IPS-18c (cell line): ENCODE measurements at regions not wholly inside any gene's neighbourhood (a gene's known extent, or its start where the extent isn't known, plus 50 kb on each side); places are given as distances from the start of the nearest gene placed in this dataset.
"Not testable (repeated sequence)": the region's sequence is repeated elsewhere in the genome, so short reads cannot be mapped to it uniquely, and the experiment has no call there.

Source experiments
- H3K4me3 ChIP-seq: 2 replicates; pipeline ENCODE4 v1.7.0; 2013; ENCODE audit warnings: low read depth, mild to moderate bottlenecking, low read length, moderate library complexity; ENCODE audit not compliant: insufficient read depth
- H3K9me3 ChIP-seq: one replicate; pipeline ENCODE4 v1.6.1; 2013; ENCODE audit warnings: mild to moderate bottlenecking, low read length, moderate library complexity; ENCODE audit not compliant: control insufficient read depth, insufficient read depth

GRCh38 chr13:109412283-109412901 lies 374.0 kb downstream of the IRS2 start:
- no peaks in the 10 kb centered on the region for H3K9me3 ChIP-seq
- no peak overlapping the region for H3K4me3 ChIP-seq

- H3K4me3 ChIP-seq, result no peak overlapping the region
- H3K9me3 ChIP-seq, result no peaks in the 10 kb centered on the region
Observed at GRCh38 chr13:109410868-109411267, 375.5 kb downstream of the IRS2 start.

- H3K4me3 ChIP-seq, result no peak overlapping the region
- H3K9me3 ChIP-seq, result peaks cover 3% of the 10 kb centered on the region
Observed at GRCh38 chr13:109408591-109409382, 377.6 kb downstream of the IRS2 start.

GRCh38 chr13:109406376-109406992 lies 379.9 kb downstream of the IRS2 start:
- H3K4me3 ChIP-seq, result no peak overlapping the region
- peaks cover 7% of the 10 kb centered on the region for H3K9me3 ChIP-seq

GRCh38 chr13:109403012-109403421 lies 383.4 kb downstream of the IRS2 start:
- H3K9me3 ChIP-seq, result peaks cover 9% of the 10 kb centered on the region
- no peak overlapping the region for H3K4me3 ChIP-seq

- H3K9me3 ChIP-seq, result peaks cover 9% of the 10 kb centered on the region
Observed at GRCh38 chr13:109401891-109402290, 384.5 kb downstream of the IRS2 start.

DNA sequence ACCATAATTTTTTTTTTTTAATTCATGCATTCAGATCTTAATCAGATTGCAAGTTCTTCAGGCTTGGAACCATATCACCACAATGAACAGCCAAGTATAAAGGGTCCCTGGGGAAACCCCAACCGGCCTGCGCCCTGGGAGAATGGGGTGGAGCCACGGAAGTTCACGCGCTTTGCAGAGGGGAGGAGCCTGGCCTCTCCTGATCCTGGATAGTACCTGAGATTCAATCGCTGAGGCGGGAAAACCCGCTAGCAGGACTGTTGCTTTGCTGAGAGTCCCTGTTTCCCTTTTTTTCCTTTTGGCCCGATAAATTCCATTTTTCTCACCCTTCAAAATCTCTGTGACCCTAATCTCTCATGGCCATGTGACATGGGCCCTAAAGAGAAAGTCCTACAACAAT lies 385.1 kb downstream of the IRS2 start:
- peaks cover 9% of the 10 kb centered on the region for H3K9me3 ChIP-seq
- no peak overlapping the region for H3K4me3 ChIP-seq

More at GRCh38 chr13:109401891-109402290, 384.5 kb downstream of the IRS2 start:
- no peak overlapping the region for H3K4me3 ChIP-seq

- H3K4me3 ChIP-seq, result no peak overlapping the region
Observed at GRCh38 chr13:109400624-109401257, 385.6 kb downstream of the IRS2 start.

DNA sequence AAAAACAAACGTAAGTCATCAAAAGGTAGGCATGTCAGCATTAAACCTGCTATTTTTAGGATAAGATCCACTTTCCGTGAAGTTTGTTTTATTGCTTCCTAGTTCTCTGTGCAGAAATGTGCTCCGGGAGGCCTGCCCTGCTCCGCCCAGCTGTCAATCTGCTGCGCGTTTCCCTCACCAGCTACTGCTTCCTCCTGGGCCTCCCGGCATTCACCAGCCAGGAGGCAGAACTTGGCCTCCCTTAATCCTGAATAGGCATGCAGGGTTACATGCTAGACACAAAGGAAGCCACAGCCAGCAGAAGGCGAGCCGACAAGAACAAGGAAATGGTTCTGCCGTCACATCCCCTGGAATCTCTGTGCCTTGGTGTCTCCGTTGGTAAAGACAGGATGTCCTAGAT lies 386.2 kb downstream of the IRS2 start:
- H3K4me3 ChIP-seq, result no peak overlapping the region

More at GRCh38 chr13:109400624-109401257, 385.6 kb downstream of the IRS2 start:
- H3K9me3 ChIP-seq, result peaks cover 9% of the 10 kb centered on the region

DNA sequence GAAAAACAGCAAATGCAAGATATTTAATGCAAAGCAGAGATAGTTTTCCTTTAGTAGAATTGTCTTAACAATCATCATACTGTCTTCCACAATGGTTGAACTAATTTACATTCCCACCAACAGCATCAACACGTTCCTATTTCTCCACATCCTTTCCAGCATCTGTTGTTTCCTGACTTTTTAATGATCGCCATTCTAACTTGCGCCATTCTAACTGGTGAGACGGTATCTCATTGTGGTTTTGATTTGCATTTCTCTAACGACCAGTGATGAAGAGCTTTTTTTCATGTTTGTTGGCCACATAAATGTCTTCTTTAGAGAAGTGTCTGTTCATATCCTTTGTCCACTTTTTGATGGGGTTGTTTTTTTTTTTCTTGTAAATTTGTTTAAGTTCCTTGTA lies 388.3 kb downstream of the IRS2 start:
- not testable (repeated sequence) for H3K4me3 ChIP-seq, H3K9me3 ChIP-seq

More for the DNA sequence above, 386.2 kb downstream of the IRS2 start:
- H3K9me3 ChIP-seq, result peaks cover 9% of the 10 kb centered on the region

DNA sequence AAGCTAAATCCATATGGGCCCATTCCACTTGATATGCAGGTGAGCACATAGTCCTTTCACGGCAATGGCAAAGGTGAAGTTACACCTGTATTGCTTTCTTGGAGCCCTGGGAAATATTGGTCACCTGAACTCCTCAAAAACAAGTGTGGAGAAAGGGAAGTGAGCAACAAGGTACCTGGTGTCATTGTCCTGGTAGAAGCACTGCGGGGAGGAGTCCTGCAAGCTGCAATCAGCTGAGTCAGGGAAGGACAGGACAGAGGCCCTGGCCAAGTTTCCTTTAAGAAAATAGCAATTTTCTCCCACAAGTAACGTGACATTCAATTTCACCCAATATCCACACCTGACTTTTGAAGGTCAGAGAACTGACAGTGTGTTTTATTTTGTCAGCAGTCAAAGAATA lies 389.1 kb downstream of the IRS2 start:
- Histone ChIP-seq H3K4me3 (no peak overlapping the region), H3K9me3 (peaks cover 3% of the 10 kb centered on the region)

- Histone ChIP-seq H3K9me3 (peaks cover under 1% of the 10 kb centered on the region), H3K4me3 (no peak overlapping the region)
Observed at GRCh38 chr13:109396266-109396665, 390.1 kb downstream of the IRS2 start.

GRCh38 chr13:109395014-109395413 lies 391.4 kb downstream of the IRS2 start:
- H3K9me3 ChIP-seq, result no peaks in the 10 kb centered on the region

DNA sequence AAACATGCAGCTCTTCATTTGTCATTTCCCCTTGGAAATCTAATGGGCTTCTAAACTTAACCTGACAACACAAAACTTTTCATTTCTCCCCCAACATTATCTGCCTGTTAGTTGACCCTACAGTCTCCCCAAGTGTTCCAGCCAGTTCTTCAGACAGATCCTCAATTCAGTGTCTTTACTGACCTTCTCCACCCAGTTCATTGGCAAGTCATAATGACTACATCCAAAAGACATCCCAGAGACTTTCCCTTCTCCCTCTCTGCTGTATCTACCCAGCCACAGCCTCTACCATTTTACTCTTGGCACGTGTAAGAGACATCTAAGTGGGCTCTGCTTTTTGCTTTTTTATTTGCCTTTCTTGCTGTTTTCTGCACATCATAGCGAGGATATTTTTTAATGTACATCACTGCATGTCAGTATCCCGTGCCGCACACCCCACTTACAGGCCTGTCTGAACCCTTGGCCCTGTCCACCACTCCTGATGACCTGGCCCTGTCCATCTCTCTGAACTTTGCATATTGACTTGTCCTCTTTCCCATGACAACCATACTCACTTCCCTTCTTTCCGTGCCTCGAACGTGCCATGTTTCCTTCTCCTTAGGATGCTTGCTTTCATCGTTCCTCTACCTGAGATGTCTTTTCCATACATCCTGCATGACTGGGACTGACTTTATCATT lies 391.9 kb downstream of the IRS2 start:
- no peak overlapping the region for H3K4me3 ChIP-seq
- no peaks in the 10 kb centered on the region for H3K9me3 ChIP-seq

More at GRCh38 chr13:109395014-109395413, 391.4 kb downstream of the IRS2 start:
- H3K4me3 ChIP-seq, result no peak overlapping the region

DNA sequence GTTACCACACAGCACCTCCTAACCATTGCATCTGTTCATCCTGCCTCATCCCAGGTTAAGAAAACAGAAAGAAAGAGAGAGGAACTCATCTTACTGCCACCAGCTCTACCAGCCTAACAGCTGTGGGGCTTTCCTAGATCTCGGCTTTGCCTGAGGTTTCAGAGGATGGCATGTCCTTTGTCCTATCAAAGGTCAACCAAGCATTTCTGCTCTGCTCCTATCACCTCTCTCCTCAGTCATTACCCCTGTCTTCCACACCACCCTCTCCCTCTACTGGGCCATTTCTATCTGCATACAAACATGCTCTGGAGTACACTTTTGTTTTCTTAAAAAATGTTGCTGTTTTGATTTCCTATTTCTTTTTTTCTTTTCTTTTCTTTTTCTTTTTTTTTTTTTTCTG lies 393.3 kb downstream of the IRS2 start:
- Histone ChIP-seq H3K4me3 (no peak overlapping the region), H3K9me3 (no peaks in the 10 kb centered on the region)

DNA sequence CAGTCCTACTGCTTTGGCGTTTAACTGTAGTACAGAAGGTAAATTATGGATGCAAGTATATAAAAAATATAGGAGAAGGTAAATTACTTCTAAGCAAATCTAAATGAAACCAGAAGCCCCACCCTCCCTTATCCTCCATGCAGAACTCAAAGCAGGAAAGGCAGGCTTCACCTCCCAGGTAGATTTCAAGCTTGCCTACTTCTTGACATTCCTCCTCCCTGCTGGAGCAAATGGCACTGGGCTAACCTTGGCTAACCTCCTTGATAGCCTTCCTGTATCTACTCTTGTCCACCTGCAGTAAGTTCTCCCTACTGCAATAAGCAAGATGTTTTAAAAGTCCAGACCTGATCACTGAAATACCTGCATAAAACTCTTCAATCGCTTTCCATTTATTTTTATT lies 396.0 kb downstream of the IRS2 start:
- no peak overlapping the region for H3K4me3 ChIP-seq
- no peaks in the 10 kb centered on the region for H3K9me3 ChIP-seq

DNA sequence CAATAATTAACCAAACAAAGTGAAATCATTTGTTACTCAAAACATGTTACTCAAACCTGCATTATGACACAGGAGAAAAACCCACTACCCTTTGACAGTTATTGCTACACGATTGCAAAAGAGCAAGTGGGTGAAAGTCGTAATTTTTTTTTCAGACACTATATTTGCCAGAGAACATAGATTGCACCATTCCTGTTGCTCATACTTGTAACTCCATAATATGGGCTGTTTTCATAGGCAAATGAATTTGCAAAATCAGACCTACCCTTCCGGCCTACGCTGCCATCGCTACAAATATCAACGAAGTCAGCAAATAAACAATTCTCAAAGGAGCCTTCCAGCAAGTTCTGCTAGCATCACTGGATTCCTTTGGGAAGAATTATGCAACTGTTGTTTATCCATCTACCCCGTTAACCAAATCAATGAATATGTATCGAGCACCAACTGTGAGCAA lies 396.5 kb downstream of the IRS2 start:
- H3K4me3 ChIP-seq, result no peak overlapping the region

More for the DNA sequence above, 396.5 kb downstream of the IRS2 start:
- no peaks in the 10 kb centered on the region for H3K9me3 ChIP-seq
